ENCODE measurements at regions not wholly inside any gene's neighbourhood (a gene's known extent, or its start where the extent isn't known, plus 50 kb on each side); places are given as distances from the start of the nearest gene placed in this dataset.

DNA sequence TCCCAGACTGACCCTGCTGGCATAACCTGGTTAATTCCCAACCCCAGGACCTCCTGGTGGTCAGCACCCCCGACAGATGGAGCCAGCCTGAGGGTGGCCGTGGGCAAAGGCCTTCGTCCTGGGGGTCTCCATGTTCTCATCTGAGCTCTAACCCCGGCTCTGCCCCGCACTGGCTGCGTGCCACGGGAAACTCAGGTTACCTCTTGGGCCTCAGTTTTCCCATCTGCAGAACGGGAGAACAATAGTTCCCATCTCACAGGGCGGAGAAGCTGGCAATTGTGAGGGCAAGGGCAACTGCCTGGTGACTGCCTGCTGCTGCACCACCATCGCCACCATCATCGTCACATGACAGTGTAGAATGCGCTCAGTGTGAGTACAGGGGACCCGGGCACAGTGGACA is 77.9 kb downstream of the RFLNA start:
- TF ChIP-seq, protein P1, sequence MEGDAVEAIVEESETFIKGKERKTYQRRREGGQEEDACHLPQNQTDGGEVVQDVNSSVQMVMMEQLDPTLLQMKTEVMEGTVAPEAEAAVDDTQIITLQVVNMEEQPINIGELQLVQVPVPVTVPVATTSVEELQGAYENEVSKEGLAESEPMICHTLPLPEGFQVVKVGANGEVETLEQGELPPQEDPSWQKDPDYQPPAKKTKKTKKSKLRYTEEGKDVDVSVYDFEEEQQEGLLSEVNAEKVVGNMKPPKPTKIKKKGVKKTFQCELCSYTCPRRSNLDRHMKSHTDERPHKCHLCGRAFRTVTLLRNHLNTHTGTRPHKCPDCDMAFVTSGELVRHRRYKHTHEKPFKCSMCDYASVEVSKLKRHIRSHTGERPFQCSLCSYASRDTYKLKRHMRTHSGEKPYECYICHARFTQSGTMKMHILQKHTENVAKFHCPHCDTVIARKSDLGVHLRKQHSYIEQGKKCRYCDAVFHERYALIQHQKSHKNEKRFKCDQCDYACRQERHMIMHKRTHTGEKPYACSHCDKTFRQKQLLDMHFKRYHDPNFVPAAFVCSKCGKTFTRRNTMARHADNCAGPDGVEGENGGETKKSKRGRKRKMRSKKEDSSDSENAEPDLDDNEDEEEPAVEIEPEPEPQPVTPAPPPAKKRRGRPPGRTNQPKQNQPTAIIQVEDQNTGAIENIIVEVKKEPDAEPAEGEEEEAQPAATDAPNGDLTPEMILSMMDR (IDR thresholded peaks at IDR 0.05), result no peak
- no peak for TF ChIP-seq POLR2A (IDR thresholded peaks at IDR 0.05; ENCODE audit: low read depth)
- TF ChIP-seq EP300 (IDR thresholded peaks at IDR 0.05), result no peak
- no peak for TF ChIP-seq POLR2AphosphoS5 (IDR thresholded peaks at IDR 0.05)
